SK-N-SH (cell line): ENCODE measurements at regions not wholly inside any gene's neighbourhood (a gene's known extent, or its start where the extent isn't known, plus 50 kb on each side); places are given as distances from the start of the nearest gene placed in this dataset.

Experiments used
- ELF1 ChIP-seq: IDR thresholded peaks from 2 replicates; pipeline ENCODE4 v1.4.0; 2012
- EP300 ChIP-seq, 2 experiments: IDR thresholded peaks; 2 replicates each; pipeline versions ENCODE4 v1.4.0 to v1.6.1; 2012; ENCODE audit warnings: borderline replicate concordance in 1 of 2, low read depth in 1 of 2, low read length in 1 of 2
- FOSL2 ChIP-seq: IDR thresholded peaks from 2 replicates; pipeline ENCODE4 v1.4.0; 2012; ENCODE audit warnings: low read depth, mild to moderate bottlenecking, moderate library complexity, borderline replicate concordance
- FOXJ3 ChIP-seq: sonication (generic); formaldehyde crosslinking; IDR thresholded peaks from 2 replicates; pipeline ENCODE4 v1.5.1; 2020; ENCODE audit warnings: mild to moderate bottlenecking, missing genetic modification reagents
- MXI1 ChIP-seq: IDR thresholded peaks from 2 replicates; pipeline ENCODE4 v1.6.1; 2012; ENCODE audit warnings: mild to moderate bottlenecking, low read depth, low read length, improper control_type of control experiment
- SIN3A ChIP-seq: IDR thresholded peaks from 2 replicates; pipeline ENCODE4 v1.6.1; 2012; ENCODE audit warnings: low read depth, mild to moderate bottlenecking, low read length, moderate library complexity, borderline replicate concordance
- small RNA-seq, 7 experiments: library from RNA; depleted of rRNA; stranded (forward); fragments of <200 nt; gene quantifications; one replicate each; pipeline ENCODE3, GENCODE V24; 2012
- TF ChIP-seq, protein P1 (sequence below): IDR thresholded peaks from 2 replicates; pipeline ENCODE4 v1.6.1; 2012; ENCODE audit warnings: mild to moderate bottlenecking, low read depth, low read length, moderate library complexity
- TF ChIP-seq, protein P2 (sequence below): IDR thresholded peaks from 2 replicates; pipeline ENCODE4; 2012
- TF ChIP-seq, protein P3 (sequence below): fragments of 150-350 bp; IDR thresholded peaks from 2 replicates; pipeline ENCODE4 v1.6.1; 2016; ENCODE audit warnings: mild to moderate bottlenecking, low read depth, low read length

DNA sequence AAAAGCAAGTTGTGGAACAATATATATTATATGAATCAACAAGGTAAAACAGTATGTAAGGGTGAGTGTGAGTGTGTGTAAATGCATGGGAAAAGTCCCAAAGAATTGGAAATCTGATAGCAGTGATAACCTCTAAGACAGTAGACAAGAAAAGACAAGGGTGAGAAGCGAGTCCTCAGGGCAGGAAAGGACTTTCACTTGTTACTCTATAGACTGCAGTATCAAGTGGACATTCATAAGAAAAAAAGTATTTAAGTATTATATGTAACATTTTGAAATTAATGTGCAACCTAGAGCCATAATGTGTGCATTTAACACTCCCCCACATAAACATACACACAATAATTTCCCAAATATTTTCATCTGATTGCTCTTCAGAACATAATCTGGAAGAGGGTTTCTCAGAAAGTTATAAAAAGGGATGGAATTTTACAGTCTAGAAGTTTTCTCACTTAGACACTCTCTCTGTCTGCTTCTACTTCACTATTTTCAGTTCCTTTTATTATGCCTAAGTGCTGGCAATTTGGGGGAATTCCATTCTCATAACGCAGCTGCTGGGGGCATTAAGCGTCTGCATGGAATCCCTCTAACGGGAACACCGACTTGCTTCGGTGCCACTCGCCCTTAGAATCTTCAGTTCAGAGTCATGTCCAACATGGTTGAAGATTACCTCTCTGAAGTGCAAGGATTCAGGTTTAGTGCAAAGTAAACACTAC lies 50.0 kb upstream of the CDIN1 start (continued):
- TF ChIP-seq, protein P1, sequence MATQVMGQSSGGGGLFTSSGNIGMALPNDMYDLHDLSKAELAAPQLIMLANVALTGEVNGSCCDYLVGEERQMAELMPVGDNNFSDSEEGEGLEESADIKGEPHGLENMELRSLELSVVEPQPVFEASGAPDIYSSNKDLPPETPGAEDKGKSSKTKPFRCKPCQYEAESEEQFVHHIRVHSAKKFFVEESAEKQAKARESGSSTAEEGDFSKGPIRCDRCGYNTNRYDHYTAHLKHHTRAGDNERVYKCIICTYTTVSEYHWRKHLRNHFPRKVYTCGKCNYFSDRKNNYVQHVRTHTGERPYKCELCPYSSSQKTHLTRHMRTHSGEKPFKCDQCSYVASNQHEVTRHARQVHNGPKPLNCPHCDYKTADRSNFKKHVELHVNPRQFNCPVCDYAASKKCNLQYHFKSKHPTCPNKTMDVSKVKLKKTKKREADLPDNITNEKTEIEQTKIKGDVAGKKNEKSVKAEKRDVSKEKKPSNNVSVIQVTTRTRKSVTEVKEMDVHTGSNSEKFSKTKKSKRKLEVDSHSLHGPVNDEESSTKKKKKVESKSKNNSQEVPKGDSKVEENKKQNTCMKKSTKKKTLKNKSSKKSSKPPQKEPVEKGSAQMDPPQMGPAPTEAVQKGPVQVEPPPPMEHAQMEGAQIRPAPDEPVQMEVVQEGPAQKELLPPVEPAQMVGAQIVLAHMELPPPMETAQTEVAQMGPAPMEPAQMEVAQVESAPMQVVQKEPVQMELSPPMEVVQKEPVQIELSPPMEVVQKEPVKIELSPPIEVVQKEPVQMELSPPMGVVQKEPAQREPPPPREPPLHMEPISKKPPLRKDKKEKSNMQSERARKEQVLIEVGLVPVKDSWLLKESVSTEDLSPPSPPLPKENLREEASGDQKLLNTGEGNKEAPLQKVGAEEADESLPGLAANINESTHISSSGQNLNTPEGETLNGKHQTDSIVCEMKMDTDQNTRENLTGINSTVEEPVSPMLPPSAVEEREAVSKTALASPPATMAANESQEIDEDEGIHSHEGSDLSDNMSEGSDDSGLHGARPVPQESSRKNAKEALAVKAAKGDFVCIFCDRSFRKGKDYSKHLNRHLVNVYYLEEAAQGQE: no peak
- TF ChIP-seq FOSL2 (no peak), FOXJ3 (no peak), EP300 (IDR thresholded peaks at IDR 0.05; ENCODE audit: borderline replicate concordance in 1 of 2, low read depth in 1 of 2, low read length in 1 of 2) (no peak), ELF1 (no peak), SIN3A (no peak), MXI1 (no peak)
- TF ChIP-seq, protein P2, sequence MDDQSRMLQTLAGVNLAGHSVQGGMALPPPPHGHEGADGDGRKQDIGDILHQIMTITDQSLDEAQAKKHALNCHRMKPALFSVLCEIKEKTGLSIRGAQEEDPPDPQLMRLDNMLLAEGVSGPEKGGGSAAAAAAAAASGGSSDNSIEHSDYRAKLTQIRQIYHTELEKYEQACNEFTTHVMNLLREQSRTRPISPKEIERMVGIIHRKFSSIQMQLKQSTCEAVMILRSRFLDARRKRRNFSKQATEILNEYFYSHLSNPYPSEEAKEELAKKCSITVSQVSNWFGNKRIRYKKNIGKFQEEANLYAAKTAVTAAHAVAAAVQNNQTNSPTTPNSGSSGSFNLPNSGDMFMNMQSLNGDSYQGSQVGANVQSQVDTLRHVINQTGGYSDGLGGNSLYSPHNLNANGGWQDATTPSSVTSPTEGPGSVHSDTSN: no peak
- TF ChIP-seq, protein P3, sequence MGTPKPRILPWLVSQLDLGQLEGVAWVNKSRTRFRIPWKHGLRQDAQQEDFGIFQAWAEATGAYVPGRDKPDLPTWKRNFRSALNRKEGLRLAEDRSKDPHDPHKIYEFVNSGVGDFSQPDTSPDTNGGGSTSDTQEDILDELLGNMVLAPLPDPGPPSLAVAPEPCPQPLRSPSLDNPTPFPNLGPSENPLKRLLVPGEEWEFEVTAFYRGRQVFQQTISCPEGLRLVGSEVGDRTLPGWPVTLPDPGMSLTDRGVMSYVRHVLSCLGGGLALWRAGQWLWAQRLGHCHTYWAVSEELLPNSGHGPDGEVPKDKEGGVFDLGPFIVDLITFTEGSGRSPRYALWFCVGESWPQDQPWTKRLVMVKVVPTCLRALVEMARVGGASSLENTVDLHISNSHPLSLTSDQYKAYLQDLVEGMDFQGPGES: no peak

Small RNA genes lying in the stretch of these regions (small RNA-seq; reads per million reads assigned to genes)
- 0 reads per million in 7 experiments for gene AC068867.1
- gene MIR4510: 0 to 0.67 (median 0) reads per million in 7 experiments
